GM23338 (cell line): ENCODE measurements at regions not wholly inside any gene's neighbourhood (a gene's known extent, or its start where the extent isn't known, plus 50 kb on each side); places are given as distances from the start of the nearest gene placed in this dataset.

ENCODE experiments used
- ATAC-seq: fragments of 200-7000 bp; cut with Tn5 transposase; 3 replicates; pipeline ENCODE4 v1.9.1; 2020
- DNase-seq: peaks from one replicate; pipeline ENCODE4 v3.0.0-alpha.2; 2015; ENCODE audit warnings: low spot score
- H2AFZ ChIP-seq: fragments of 200-600 bp; sonication (generic); 2 replicates; pipeline ENCODE4 v1.8.0; 2016; ENCODE audit warnings: antibody characterized with exemption, mild to moderate bottlenecking, moderate library complexity
- H3F3A ChIP-seq: fragments of 200-600 bp; sonication (generic); replicated peaks from 2 replicates; pipeline ENCODE4 v1.8.0; 2017; ENCODE audit warnings: antibody characterized with exemption, mixed run types, low read depth
- H3K27ac ChIP-seq: fragments of 200-600 bp; sonication (generic); 2 replicates; pipeline ENCODE4 v1.6.1; 2016; ENCODE audit warnings: low read depth
- H3K27me3 ChIP-seq: fragments of 200-600 bp; sonication (generic); 2 replicates; pipeline ENCODE4 v1.8.0; 2016; ENCODE audit warnings: mild to moderate bottlenecking, mixed run types, moderate library complexity; ENCODE audit not compliant: insufficient read depth
- H3K36me3 ChIP-seq: fragments of 200-600 bp; sonication (generic); 2 replicates; pipeline ENCODE4 v1.8.0; 2016; ENCODE audit warnings: mild to moderate bottlenecking; ENCODE audit not compliant: insufficient read depth
- H3K4me1 ChIP-seq: fragments of 200-600 bp; sonication (generic); 2 replicates; pipeline ENCODE4 v1.8.0; 2016; ENCODE audit warnings: mild to moderate bottlenecking, moderate library complexity; ENCODE audit not compliant: insufficient read depth
- H3K4me2 ChIP-seq: fragments of 200-600 bp; sonication (generic); 2 replicates; pipeline ENCODE4 v1.7.1; 2017; ENCODE audit warnings: mixed run types
- H3K4me3 ChIP-seq: fragments of 200-600 bp; sonication (generic); 2 replicates; pipeline ENCODE4 v1.6.1; 2016; ENCODE audit warnings: mixed run types
- H3K79me2 ChIP-seq: fragments of 200-600 bp; sonication (generic); replicated peaks from 2 replicates; pipeline ENCODE4 v1.8.0; 2017; ENCODE audit warnings: mild to moderate bottlenecking; ENCODE audit not compliant: insufficient read depth
- H3K9me2 ChIP-seq: fragments of 200-600 bp; sonication (generic); 2 replicates; pipeline ENCODE4 v1.8.0; 2017; ENCODE audit not compliant: insufficient read depth
- H4K20me1 ChIP-seq: fragments of 200-600 bp; sonication (generic); replicated peaks from 2 replicates; pipeline ENCODE4 v1.8.0; 2017; ENCODE audit warnings: mild to moderate bottlenecking; ENCODE audit not compliant: insufficient read depth
- H3K27ac Mint-ChIP-seq: 2 replicates; pipeline ENCODE4 v1.8.0; 2020; ENCODE audit warnings: inconsistent platforms, mild to moderate bottlenecking, moderate library complexity, mixed read lengths
- H3K27me3 Mint-ChIP-seq: 3 replicates; pipeline ENCODE4 v1.8.0; 2022; ENCODE audit warnings: low read depth, mild to moderate bottlenecking, moderate library complexity, mixed read lengths, inconsistent platforms; ENCODE audit not compliant: insufficient read depth, poor library complexity
- H3K36me3 Mint-ChIP-seq: 3 replicates; pipeline ENCODE4 v1.8.0; 2021; ENCODE audit warnings: low read depth, mild to moderate bottlenecking, inconsistent platforms, moderate library complexity, mixed read lengths
- H3K4me1 Mint-ChIP-seq: 3 replicates; pipeline ENCODE4 v1.8.0; 2020; ENCODE audit warnings: mild to moderate bottlenecking, inconsistent platforms, mixed read lengths
- H3K4me3 Mint-ChIP-seq: 3 replicates; pipeline ENCODE4 v1.8.0; 2021; ENCODE audit warnings: moderate library complexity, mild to moderate bottlenecking, inconsistent platforms, mixed read lengths
- H3K9me3 Mint-ChIP-seq: 3 replicates; pipeline ENCODE4 v1.8.0; 2020; ENCODE audit warnings: moderate library complexity, mild to moderate bottlenecking, inconsistent platforms, mixed read lengths
- CTCF ChIP-seq, 2 experiments: fragments of 200-600 bp in 1 of 2; sonication (generic) in 1 of 2; conservative IDR thresholded peaks; 2 replicates each; pipeline versions ENCODE4 v1.5.1 to v1.6.1; 2016 to 2017; ENCODE audit warnings: antibody characterized with exemption in 2 of 2, low read depth in 2 of 2, mild to moderate bottlenecking in 2 of 2, moderate library complexity in 1 of 2
- EZH2 ChIP-seq: fragments of 200-600 bp; sonication (generic); IDR thresholded peaks from one replicate; pipeline ENCODE4 v1.8.0; 2017; ENCODE audit warnings: antibody characterized with exemption, mild to moderate bottlenecking, low read depth; ENCODE audit not compliant: unreplicated experiment
- JUNB ChIP-seq: IDR thresholded peaks from one replicate; pipeline ENCODE4 v1.6.1; 2016; ENCODE audit warnings: antibody characterized with exemption; ENCODE audit not compliant: unreplicated experiment
- NANOG ChIP-seq: IDR thresholded peaks from 2 replicates; pipeline ENCODE4 v1.6.1; 2016; ENCODE audit warnings: antibody characterized with exemption, borderline replicate concordance
- POLR2AphosphoS5 ChIP-seq: IDR thresholded peaks from 2 replicates; pipeline ENCODE4 v1.6.1; 2016; ENCODE audit warnings: antibody characterized with exemption, low read depth
- REST ChIP-seq: IDR thresholded peaks from one replicate; pipeline ENCODE4 v1.6.1; 2018; ENCODE audit warnings: antibody characterized with exemption; ENCODE audit not compliant: unreplicated experiment
- STAT1 ChIP-seq: IDR thresholded peaks from one replicate; pipeline ENCODE4 v1.6.1; 2016; ENCODE audit warnings: antibody characterized with exemption; ENCODE audit not compliant: unreplicated experiment
- ZNF462 ChIP-seq: fragments of 250-450 bp; sonication (Bioruptor Pico); IDR thresholded peaks from 2 replicates; pipeline ENCODE4 v1.5.0; 2020; ENCODE audit warnings: mild to moderate bottlenecking, moderate library complexity

GRCh38 chr11:30697032-30697431, 110.9 kb upstream of the MPPED2 start (continued):
- no peak for TF ChIP-seq REST
- no peak for TF ChIP-seq EZH2

GRCh38 chr11:30684772-30685171, 98.6 kb upstream of the MPPED2 start:
- no peaks in the 10 kb centered on the region for H3K36me3 Mint-ChIP-seq
- Histone ChIP-seq H3K9me2 (peaks cover 19% of the 10 kb centered on the region; the same call in 1 of the 2 replicates), H3K79me2 (no peaks in the 10 kb centered on the region), H3K4me3 (no peak overlapping the region), H4K20me1 (no peaks in the 10 kb centered on the region), H3K27ac (no peak overlapping the region), H3K4me2 (no peak overlapping the region), H2AFZ (no peak overlapping the region), H3K36me3 (no peaks in the 10 kb centered on the region), H3F3A (no peaks in the 10 kb centered on the region), H3K4me1 (no peaks in the 10 kb centered on the region), H3K27me3 (no peaks in the 10 kb centered on the region)
- no peak overlapping the region for H3K27ac Mint-ChIP-seq
- H3K4me3 Mint-ChIP-seq, result no peak overlapping the region
- no peak for ATAC-seq
- no peaks in the 10 kb centered on the region for H3K4me1 Mint-ChIP-seq
- H3K9me3 Mint-ChIP-seq, result peaks cover 2% of the 10 kb centered on the region; the same call in 1 of the 3 replicates
- no peak for TF ChIP-seq STAT1
- TF ChIP-seq EZH2, result no peak
- TF ChIP-seq CTCF (conservative IDR thresholded peaks at IDR 0.05; ENCODE audit: low read depth in 2 of 2), result no peak
- no peak for TF ChIP-seq NANOG
- no peak for TF ChIP-seq ZNF462 (CRISPR knock-in tag)
- TF ChIP-seq REST, result no peak
- no peak for TF ChIP-seq JUNB
- TF ChIP-seq POLR2AphosphoS5, result no peak
- H3K27me3 Mint-ChIP-seq, result no peaks in the 10 kb centered on the region
- DNase-seq, result no peak
